Erythroblast (primary cell): ENCODE measurements at regions not wholly inside any gene's neighbourhood (a gene's known extent, or its start where the extent isn't known, plus 50 kb on each side); places are given as distances from the start of the nearest gene placed in this dataset.

Source experiments
- GATA1 ChIP-seq: IDR thresholded peaks from 2 replicates; pipeline ENCODE4 v1.6.1; 2011; ENCODE audit warnings: low read depth, mild to moderate bottlenecking, control low read depth, low read length, moderate library complexity
- POLR2A ChIP-seq: IDR thresholded peaks from 2 replicates; pipeline ENCODE4 v1.6.1; 2011; ENCODE audit warnings: mild to moderate bottlenecking, low read length

- TF ChIP-seq POLR2A (no peak), GATA1 (no peak)
Measured at GRCh38 chr3:168707900-168708299, 612.2 kb upstream of the GOLIM4 start.
